GM12865 (cell line): ENCODE measurements at regions not wholly inside any gene's neighbourhood (a gene's known extent, or its start where the extent isn't known, plus 50 kb on each side); places are given as distances from the start of the nearest gene placed in this dataset.

Experiments used
- DNase-seq: peaks from one replicate; pipeline ENCODE4 v3.0.0; 2010; ENCODE audit warnings: low read depth
- H3K4me3 ChIP-seq: 2 replicates; pipeline ENCODE4 v1.5.1; 2011; ENCODE audit warnings: mild to moderate bottlenecking, low read depth, low read length, control low read depth
- CTCF ChIP-seq: IDR thresholded peaks from 2 replicates; pipeline ENCODE4 v1.5.1; 2011; ENCODE audit warnings: low read length, control low read depth, low read depth, inconsistent platforms; ENCODE audit not compliant: insufficient read depth; ENCODE audit errors: missing control alignments

GRCh38 chr19:30879225-30879624, 470.0 kb downstream of the TSHZ3 start:
- H3K4me3 ChIP-seq = no peak overlapping the region
- no peak for TF ChIP-seq CTCF
- no peak for DNase-seq

GRCh38 chr19:30878495-30878894, 470.7 kb downstream of the TSHZ3 start:
- no peak overlapping the region for H3K4me3 ChIP-seq
- no peak for TF ChIP-seq CTCF
- DNase-seq = no peak

- TF ChIP-seq CTCF = no peak
- no peak overlapping the region for H3K4me3 ChIP-seq
- DNase-seq = no peak
These were observed 471.5 kb downstream of the TSHZ3 start for GRCh38 chr19:30877661-30878113.

- H3K4me3 ChIP-seq = no peak overlapping the region
- no peak for DNase-seq
- no peak for TF ChIP-seq CTCF
These were observed 475.5 kb downstream of the TSHZ3 start for GRCh38 chr19:30873691-30874090.

GRCh38 chr19:30873003-30873402, 476.2 kb downstream of the TSHZ3 start:
- no peak overlapping the region for H3K4me3 ChIP-seq
- DNase-seq = no peak
- TF ChIP-seq CTCF = no peak

- no peak for TF ChIP-seq CTCF
- H3K4me3 ChIP-seq = no peak overlapping the region
- no peak for DNase-seq
These were observed 477.3 kb downstream of the TSHZ3 start for GRCh38 chr19:30871979-30872378.

GRCh38 chr19:30870876-30871275, 478.4 kb downstream of the TSHZ3 start:
- no peak for DNase-seq
- TF ChIP-seq CTCF = no peak

More at GRCh38 chr19:30870876-30871275, 478.4 kb downstream of the TSHZ3 start:
- no peak overlapping the region for H3K4me3 ChIP-seq
